H4 (cell line): ENCODE measurements at regions not wholly inside any gene's neighbourhood (a gene's known extent, or its start where the extent isn't known, plus 50 kb on each side); places are given as distances from the start of the nearest gene placed in this dataset.
A peak's percentile ranks its signal among the peaks of the same experiment; 100 is the strongest.

Experiments
- DNase-seq: peaks from one replicate; pipeline ENCODE4 v3.0.0-alpha.2; 2015; ENCODE audit warnings: low spot score

GRCh38 chr4:108567831-108568230 is 52.5 kb upstream of the RPL34 start:
- DNase-seq: no peak

DNA sequence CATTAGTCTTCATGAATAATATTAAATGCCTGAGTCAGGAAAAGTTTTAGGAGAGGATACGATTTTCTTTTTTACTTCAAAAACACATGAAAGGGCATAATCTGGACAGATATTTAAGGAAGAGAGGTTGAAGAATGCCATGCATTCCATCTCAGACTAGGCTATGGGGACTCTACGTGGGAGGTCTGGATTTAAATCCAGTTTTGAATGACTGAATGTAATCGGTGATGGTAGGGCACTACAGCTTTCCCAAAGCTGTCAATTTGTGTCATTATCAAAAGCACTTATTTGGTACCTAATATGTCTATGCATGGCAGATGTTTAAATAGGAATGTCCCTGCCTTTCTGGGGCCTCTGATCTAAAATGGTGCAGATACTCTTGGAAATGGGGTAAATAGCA is 59.3 kb upstream of the RPL34 start:
- no peak for DNase-seq

GRCh38 chr4:108560616-108561015 is 59.8 kb upstream of the RPL34 start:
- peak; percentile 15 for DNase-seq

DNA sequence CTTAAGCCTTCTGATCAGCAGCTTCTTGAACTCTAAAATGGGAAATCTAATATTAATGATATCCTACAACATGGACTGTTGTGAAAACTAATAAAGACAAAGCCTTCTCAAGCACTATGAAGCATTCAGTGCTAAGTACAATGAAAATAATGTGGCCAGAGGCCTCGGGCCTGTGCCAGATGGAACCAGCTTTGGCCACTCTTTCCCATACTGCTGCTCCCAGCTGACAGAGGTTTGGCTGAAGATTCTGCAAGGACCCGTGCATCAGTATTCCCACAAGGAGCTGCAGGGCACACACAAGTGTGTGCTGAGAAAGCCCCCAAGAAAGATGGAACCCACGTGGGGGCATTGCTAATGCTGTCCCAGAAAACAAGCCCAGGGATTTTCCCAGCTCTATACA is 60.5 kb upstream of the RPL34 start:
- no peak for DNase-seq

DNA sequence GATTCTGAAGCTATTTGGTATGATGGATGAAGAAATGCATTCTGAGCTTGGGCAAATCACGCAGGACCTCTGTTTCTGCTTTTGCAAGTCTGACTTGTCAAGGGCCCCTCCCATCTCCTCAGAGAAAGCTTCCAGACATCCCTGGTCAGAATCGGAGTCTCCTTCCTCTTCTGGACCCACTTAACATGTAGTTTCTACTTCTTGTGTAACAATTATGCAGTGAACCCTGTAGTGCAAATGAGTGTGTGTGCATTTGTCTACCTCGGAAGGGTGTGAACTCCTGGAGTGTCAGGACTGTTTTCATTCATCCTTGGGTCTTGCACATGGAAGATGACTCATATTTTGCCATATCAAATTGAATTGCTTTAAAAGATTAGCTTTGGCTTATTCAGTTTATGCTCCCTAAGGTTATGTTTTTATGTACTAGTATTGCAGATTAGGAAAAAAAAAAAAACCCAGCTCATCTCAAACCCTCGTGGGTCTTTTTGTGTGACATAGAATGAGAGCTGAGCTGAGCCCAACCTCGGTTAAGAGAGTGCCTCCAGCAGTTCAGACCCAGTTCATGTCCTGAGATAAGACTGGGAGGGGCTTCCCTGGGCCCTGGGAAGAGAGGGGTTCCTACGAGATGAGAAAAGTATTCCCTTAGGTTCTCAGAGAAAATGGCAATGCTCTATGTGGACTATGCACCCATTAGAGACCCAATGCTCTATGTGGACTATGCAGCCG is 61.1 kb upstream of the RPL34 start:
- no peak for DNase-seq

GRCh38 chr4:108556588-108557200 is 63.7 kb upstream of the RPL34 start:
- DNase-seq: no peak

DNA sequence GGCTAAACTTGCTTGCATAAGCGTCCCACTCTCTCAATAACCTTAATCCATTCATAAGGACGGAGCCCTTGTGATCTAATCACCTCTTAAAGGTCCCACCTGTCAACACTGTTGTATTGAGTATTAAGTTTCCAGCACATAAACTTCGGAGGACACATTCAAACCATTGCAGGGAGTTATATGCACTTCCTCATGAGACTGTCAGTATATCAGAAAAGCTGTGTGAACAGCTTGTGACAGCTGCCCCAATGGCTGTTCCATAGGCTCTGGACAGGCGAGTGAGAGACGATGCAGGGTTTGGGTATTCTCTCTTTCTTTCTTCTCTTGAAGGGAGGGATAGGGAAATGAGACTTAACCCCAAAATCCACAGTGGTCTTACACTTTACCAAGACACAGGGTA is 64.2 kb upstream of the RPL34 start:
- no peak for DNase-seq

DNA sequence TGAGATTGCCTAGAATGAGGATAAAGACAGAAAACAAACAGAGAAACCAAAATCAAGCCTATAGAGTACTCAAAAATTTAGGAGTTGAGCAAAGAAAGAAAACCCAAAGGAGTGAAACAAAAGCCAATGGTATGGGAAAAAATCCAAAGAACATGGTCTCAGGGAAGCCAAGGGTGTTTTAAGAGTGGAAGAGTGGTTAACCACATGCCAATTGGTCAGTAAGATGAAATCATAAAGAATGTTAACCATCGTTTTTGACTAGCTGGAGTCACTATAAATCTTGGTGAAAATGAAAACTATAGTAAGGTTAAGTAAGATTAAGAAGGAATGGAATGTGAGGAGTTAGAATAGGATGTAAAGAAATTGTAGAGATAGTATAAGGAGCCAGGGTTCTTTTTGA is 64.7 kb upstream of the RPL34 start:
- DNase-seq: no peak

- DNase-seq: no peak
Measured at GRCh38 chr4:108547682-108548081, 72.7 kb upstream of the RPL34 start.

DNA sequence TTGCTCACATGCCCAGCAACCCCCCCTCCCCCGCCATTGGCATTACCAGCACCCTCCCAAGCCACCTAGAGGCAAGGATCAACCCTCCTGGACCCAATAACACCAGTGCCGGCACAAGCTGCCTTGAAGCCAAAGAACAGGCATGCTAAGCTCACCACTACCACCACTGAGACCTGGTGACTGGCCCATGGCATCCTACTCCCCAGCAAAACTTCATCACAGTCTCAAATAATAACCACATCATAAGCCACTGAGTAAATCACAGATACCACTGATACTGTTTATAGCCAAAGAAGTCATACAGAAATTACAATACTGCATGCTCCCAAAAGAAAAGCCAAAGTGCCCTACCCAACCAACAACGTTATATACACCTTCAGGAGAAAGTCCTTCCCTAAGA is 73.6 kb upstream of the RPL34 start:
- no peak for DNase-seq

DNA sequence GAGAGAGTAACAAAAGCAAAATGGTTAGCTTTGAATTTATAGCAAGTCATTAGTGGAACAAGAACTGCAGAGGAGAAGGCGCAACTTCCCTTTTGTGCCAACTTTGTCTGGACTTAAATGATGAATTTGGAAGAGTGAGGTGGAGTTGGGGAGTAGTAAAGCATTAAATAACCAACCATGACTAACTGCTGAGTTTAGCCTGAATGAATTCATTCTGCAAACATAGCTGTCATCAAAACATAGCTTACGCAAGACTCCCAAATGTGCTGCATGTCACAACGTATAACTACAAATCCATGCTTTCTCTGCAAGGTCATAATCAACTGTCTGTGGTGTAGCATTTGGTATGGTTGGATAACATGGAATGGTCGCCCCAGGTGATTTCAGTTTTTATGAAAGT is 75.9 kb upstream of the RPL34 start:
- DNase-seq: no peak

GRCh38 chr4:108543359-108543968 is 76.9 kb upstream of the RPL34 start:
- no peak for DNase-seq

DNA sequence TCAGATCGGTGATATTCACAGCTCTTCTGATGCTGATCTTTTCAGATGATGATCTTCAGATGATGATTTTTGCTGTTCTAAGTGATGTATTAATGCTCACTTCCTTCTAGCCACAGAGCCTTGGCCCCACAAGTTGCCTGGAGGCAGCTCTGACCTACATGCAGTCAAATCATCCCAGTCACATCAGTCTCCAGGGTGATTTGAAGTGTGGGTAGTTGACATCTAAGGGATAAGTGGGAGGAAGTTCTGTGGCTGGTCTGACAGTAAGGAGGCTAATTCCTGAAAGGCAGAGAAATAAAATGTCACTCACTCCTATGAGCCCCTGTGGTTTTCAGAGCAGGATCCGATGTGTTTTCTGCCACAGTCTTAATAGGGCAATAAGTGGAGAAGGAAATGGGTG is 79.8 kb upstream of the RPL34 start:
- no peak for DNase-seq

- no peak for DNase-seq
Measured at GRCh38 chr4:108536577-108536976, 83.8 kb upstream of the RPL34 start.

- DNase-seq: no peak
Measured at GRCh38 chr4:108535757-108536156, 84.6 kb upstream of the RPL34 start.

DNA sequence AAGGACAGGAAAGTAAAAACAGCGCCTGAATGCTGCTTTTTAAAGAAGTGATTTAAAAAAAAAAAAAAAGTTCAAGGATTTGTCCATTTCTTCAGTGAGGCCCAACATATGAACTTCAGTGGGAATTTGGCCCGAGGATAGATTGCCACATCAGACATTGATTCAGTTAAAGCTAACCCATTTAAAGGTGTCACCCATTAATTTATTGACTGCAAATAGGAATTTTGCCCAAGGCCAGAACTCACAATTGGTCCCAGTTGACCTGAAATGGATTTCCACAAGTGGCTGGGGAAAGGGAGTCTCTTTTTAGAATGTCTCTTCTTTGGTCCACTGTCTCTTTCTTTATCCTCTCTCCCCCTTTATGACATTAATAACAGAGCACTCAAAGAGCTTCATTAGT is 86.5 kb upstream of the RPL34 start:
- no peak for DNase-seq

DNA sequence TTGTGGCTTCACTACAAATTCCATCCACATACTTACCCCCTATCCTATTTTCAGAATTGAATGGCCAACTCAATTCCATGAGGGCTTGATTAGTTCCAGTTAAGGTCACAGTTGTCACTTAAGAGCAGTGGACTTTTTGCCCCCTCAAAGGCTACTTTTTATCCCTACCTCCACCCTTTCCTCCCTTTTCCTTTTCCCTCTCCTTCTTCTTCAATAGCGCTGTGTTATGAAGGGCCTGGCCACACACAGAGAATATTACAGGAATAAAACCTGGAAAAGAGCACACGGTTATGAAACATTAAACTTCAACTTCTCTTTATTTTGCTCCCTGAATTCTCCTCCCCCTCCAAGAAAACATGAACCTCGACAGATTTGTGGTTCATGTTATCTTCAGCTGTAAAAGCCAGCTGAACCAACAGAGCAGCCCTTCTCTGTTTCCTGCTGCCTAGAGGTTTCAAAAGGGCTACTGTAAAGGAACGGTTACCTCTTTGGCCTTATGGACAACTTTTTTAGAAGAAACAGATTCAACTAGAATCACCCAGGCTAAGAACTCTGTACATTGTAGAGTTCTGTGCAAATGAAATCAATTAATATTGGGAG is 87.0 kb upstream of the RPL34 start:
- no peak for DNase-seq

- no peak for DNase-seq
Measured at GRCh38 chr4:108532738-108533137, 87.6 kb upstream of the RPL34 start.

- DNase-seq: no peak
Measured at GRCh38 chr4:108532187-108532586, 88.2 kb upstream of the RPL34 start.

- DNase-seq: no peak
Measured at GRCh38 chr4:108531461-108531860, 88.9 kb upstream of the RPL34 start.

DNA sequence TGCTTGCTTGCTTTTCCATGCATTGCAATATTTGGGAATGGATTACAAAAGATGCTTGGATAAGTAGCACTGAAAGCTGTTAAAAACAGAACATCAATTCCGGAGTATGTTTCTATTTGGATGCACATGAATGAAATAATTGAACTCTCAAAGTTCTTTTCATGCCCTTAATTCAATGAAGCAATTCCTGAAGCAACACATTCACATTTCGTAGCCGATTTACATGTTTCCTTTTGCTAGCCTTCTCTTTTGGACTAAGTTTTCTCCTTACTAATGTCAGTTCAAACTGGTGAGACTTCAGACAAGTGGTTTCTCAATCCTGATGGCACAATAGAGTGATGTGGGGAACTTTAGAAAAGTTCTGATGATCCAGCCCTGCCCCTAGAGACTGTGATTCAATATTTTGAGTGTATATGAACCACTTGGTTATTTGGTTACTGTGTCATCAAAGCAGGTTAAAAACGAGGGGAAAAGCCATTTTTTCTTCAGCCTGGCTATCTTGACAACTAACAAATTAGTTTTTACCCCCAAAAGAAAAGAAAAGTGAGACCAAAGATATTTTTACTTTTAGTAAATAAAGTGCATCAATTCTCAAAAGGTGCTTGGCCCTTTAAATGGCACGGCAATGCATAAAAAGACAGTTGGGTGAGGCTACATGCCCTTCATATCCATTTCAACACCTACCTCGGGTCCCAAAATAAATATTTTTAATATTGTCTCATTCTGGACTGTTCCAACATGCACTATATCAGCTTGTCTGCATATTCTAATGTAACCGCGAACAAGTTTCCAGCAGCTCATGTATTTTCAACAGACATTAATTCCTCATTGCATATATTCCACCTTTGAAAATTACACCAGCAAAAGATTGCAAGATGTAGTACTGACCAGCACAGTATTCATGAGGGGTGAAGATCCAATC is 90.1 kb upstream of the RPL34 start:
- no peak for DNase-seq

GRCh38 chr4:108529102-108529501 is 91.3 kb upstream of the RPL34 start:
- DNase-seq: no peak
